ENCODE measurements at regions not wholly inside any gene's neighbourhood (a gene's known extent, or its start where the extent isn't known, plus 50 kb on each side); places are given as distances from the start of the nearest gene placed in this dataset.

DNA sequence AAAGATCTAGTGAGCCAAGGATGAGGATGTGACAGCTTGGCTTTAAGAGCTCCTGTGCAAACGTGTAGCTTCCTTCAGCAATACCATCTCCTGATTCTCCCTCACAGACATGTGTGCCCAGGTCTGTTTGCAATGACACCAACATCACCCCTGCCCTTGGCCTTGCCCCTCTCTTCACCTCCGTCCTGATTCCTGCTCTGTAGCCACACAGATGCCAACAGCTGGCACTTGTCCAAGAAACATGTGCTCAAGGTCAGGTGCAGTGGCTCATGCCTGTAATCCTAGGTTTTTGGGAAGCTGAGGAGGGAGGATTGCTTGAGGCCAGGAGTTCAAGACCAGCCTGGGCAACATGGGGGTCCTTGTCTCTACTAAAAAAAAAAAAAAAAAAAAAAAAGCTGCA is 103.8 kb upstream of the CRHR1 start:
- no peak for DNase-seq (ENCODE audit: low read depth in 2 of 2)

DNA sequence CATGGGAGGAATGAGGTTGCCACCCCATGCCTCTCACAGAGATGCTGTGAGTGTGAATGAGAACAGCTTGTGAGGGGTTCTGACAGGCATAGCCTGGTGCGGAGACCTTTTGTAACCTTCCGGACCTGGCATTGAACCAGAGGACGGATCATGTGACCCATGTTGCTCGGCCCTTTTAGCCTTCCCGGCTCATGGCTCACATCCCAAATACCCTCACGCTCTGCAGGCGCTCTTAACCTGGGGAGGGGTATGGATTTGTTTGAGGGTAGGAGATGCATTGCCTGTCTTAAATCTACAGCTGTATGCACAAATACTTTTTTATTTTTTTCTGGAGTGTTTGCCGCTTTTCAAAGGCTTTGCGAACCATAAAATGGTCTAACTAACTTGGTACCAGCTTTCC is 102.4 kb upstream of the CRHR1 start:
- no peak for DNase-seq (ENCODE audit: low read depth in 2 of 2)

DNA sequence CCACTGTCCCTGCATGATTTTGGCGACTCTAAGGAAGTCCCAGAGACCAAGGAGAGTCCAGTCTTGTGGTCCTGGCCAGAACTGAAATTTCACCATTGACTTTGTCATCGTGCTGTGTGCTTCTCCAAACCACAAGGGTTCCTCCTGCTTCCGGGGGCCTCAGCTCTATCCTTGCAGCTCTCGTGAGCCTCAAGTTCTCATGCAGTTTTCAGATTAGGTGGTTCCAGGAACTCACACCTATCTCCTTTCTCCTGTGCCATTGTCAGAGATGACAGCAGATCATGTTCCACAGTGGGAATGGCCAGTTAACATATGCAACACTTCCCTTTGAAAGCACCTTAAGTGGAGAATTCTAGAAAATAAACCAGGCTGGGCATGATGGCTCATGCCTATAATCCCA is 97.9 kb upstream of the CRHR1 start:
- no peak for DNase-seq (ENCODE audit: low read depth in 2 of 2)

DNA sequence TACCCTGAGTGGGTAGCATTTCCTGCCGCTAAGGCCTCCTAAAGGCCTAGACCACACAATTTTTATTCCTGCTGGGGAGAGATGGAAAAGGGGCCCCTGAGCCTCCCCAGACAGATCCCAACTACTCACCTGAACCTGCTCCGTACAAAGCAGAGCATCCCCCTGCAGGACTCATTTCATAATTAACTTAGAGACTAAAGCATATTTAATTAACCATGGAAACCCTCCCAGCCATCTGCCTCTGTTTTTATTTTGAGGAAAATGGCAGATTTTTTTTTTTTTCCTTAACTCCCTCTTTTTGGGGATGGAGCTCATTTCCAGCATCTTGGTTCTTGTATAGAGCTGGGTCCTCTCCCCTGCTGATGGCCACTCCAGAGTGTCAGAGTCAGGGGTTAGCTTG is 96.5 kb upstream of the CRHR1 start:
- DNase-seq (ENCODE audit: low read depth in 2 of 2): no peak

DNA sequence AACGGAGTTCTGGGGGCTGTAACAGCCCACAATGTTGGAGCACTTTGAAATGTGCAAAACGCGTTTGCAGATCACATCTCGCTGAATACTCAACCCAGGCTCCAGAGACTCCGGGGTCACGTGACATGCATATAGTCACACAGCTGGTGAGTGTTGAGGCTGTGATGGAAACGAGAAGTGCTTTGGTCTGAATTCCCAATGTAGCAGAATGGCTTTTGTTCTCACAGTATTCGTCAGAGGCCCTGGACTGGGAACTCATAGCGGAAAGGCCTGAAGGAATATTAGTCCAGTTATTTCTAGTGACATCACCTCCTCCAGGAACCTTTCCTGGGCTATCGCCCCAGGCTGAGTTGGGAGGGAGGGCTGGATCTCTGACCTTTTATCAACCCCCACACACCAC is 95.8 kb upstream of the CRHR1 start:
- DNase-seq (ENCODE audit: low read depth in 2 of 2): no peak

DNA sequence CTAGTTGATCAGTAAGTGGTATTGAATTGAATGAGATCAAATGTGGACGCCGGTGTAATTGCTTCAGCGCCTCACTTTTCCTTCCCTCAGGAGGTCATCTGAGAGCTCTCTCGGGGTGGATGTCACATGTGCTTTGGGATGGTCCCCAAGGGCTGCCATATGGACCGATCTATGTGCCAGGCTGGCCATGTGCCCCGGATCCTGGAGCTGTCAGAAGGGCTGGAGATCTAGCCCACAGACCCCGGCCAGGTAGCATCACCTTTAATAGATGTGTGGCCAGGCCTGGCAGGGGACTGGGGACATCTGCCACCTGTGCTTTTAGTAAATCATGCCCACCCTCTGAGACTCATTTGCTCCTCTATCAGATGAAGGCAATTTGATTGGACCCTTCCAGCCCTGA is 95.3 kb upstream of the CRHR1 start:
- no peak for DNase-seq (ENCODE audit: low read depth in 2 of 2)

DNA sequence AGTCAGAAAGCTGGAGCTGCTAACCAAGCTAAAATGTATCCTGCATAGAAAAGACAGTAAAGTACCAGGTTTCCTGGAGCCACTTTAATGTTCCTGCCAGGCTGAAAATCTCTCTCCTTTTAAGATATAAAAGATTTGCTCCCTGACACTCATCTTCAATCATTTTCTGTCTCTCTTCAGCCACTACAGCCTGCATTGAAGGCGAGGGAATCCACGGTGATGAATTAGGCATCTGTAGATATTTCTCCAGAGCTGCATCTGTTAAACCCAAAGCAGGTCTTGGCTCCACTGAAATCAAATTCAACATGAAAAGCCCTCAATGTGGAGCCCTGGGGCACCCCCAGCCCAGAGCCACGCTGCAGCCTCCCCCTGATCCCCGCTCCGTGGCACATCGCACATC is 94.7 kb upstream of the CRHR1 start:
- DNase-seq (ENCODE audit: low read depth in 2 of 2): no peak

DNA sequence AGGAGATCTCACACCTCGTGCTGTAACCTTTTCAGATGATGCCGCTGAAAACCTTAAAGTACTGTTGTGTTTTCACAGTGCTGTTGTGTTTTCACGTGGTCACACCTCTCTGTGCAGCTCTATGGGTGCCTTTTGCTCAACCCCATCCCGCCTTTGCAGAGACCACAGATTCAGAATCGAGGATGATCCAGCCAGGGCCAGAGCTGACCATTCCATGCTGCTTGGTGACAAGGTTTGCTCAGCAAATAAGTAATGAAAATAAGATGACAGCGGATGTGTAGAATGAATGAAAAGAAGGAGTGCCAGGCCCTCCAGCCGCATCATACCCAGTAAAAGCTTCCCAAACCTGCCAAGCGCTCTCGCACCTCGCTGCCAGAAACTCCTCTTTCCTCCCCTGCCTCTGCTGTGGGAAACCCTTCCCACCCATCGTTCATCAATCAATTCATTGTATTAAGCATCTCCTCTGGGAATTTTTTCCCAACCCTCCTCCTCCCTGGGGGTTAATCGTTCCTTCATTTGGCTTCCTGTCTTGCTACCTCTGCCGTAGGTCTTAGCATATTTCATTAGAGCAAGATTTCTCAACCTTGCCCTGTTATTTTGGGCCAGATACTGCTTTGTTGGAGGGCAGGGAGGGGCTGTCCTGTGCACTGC is 93.4 kb upstream of the CRHR1 start:
- DNase-seq (ENCODE audit: low read depth in 2 of 2): no peak

DNA sequence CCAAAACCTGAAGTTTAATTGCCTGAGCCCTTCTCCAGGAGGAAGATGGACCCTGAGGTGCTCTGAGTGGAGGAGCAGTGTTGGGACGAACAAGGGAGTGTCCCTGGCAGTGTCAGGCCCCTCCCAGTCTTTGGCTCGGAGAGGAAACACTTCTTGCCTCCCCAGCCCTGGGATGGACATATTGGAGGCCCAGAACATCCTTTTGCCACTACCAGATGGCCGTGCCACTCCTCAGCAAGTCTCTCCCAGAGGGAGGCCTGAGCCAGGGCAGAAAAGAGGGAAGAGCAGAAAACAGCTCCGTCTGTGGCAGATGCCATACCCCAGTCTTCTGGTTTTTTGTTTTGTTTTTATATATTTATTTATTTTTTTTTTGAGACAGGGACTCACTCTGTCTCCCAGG is 91.5 kb upstream of the CRHR1 start:
- no peak for DNase-seq (ENCODE audit: low read depth in 2 of 2)

DNA sequence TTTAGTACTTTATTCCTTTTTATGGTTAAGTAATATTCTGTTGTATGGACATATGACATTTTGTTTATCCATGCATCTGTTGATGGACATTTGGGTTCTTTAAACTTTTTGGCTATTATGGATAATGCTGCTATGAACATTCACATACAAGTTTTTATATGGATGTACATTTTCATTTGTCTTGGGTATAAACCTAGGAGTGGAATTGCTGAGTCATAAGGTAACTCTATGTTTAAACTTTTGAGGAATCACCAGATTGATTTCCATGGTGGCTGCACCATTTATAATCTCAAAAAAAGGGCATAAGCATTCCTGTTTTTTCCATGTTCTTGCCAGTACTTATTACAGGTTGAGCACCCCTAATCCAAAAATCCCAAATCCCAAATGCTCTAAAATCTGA is 90.3 kb upstream of the CRHR1 start:
- DNase-seq (ENCODE audit: low read depth in 2 of 2): no peak

DNA sequence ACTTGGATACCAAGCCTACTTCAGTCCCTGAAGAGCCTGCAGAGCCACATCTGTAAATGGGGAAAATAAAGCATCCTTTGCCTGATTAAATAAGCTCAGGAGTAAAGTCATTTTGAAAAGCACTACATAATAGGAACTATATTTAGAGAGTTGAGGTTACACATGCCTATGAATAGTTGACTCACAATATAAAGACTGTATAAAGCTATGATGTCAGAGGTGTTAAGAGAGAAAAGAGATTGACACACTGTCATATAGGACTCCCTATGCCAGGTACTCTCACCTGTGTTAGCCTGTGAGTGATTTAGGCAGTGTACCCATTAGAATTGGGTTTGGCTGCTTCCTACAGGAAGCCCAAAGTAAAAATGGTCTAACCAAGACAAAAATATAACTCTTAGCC is 87.7 kb upstream of the CRHR1 start:
- DNase-seq (ENCODE audit: low read depth in 2 of 2): no peak

DNA sequence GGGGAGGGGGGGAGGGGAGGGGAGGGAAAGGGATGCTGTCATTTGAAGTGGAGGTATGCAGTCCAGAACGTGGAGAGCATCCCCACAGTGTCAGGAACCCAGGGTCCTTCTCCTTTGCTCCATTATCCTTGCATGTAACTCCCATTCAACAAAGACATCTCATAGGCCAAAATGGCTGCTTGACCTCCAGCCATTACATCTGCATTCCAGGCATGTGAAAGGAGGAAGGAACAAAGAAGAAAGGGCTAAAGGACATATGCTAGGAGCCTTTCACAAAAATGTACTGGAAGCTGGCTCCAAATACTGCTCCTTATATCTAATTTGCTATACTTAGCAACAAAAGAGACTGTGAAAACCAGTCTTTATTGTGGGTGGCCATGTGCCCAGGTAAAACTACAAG is 87.0 kb upstream of the CRHR1 start:
- no peak for DNase-seq (ENCODE audit: low read depth in 2 of 2)

DNA sequence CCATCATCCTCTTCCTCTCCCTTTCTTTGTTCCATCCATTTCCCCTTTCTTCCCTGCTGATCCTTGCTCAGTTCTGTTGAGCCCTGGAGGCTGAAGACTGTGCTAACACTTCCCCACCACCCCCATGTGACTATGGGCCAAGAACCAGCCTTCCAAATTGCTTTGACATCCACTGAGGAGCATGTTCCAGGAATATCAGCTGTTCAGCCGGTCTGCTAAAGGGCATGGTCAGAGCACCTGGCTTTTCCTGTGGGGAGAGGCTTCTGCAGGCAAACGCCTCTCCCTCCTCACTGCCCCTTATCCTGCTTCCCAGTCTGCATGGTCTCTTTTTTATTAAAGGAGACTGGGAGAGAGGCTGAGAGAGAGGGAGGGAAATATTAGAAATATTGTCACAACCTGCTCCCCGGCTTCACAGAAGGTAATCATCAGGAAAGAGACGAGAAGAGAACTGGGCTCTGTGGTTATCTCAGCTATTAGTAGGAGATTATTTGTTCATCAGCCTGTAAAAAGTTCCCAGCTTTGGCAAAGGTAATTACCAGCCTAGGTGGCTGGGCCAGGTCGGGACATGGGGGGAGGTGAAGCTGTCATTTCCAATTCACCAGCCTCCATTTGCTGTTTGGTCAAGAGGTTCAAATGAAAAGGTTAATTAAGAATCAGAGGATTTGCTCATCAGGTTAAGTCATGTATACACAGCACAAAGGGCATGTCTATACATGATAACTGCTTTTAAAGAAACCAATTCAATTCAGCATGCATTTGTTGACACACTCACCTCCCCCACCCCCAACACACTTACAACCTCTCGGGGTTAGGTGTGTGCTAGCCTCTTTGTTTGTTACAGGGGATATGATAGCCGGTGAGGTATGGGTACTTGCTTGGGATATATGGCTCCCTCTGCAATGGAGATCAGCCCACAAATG is 83.7 kb upstream of the CRHR1 start:
- no peak for DNase-seq (ENCODE audit: low read depth in 2 of 2)

DNA sequence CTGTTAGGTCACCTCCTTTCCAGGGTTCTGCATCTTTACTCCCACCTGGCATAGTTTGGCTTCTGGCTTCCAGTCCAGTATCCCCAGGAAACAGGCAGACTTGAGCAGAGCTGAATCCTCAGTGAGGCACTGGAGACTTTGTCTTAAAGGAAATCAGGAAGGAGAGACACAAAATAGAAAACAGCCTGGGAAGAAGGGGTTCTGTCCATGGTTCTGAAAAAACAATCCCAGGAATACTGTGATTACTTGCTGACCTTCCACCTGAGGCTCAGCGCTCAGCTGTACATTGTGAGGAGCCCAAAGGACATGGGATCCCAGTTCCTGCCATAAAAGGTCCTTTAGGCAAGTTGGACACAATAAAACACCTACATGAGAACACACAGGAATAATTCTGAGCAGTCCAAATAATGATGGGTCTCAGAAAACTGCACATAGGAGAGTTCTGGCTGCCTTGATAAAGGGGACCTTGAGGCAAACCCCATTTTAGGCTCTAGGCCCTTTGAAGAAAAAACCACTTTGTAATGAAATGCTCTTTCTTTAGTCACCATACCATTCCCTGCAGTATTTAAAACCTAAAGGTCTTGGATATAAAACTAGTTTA is 81.4 kb upstream of the CRHR1 start:
- no peak for DNase-seq (ENCODE audit: low read depth in 2 of 2)

DNA sequence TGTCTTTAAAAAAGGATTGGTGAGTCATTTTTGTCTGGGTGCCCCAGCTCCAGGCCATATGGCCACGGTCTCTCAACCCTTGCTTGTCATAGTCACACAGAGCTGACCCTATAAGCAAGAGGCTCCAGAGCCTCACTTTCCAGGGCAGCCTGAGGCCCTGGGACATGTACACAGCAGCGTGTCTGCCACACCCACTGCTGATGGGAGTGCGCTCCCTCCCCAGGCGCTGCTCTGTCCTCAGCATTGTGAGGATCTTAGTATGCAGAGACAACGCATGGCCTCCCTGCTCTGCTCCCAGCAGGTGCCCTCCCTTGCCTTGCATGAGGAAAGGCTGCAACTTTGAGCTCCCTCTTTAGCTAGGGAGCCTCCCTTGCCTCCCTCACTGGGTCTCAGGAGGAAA is 80.8 kb upstream of the CRHR1 start:
- no peak for DNase-seq (ENCODE audit: low read depth in 2 of 2)

DNA sequence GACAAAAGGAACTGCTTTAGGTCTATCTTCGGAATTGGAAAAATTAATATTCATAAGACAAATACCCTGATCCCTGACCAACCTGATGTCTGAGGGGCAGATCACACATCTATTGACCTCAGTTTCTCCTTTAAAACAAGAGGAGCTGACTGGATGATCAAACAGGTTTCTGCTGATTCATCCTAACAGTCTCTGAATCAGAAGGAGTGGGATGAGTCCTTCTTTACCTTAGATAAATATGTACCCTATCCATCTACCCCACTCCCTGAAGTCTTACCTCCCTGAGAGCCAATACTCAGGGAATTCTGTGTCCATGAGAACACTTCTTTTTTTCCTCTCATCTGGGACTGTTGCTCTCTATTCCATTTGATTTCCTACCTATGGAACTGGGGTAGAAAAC is 80.3 kb upstream of the CRHR1 start:
- DNase-seq (ENCODE audit: low read depth in 2 of 2): no peak

DNA sequence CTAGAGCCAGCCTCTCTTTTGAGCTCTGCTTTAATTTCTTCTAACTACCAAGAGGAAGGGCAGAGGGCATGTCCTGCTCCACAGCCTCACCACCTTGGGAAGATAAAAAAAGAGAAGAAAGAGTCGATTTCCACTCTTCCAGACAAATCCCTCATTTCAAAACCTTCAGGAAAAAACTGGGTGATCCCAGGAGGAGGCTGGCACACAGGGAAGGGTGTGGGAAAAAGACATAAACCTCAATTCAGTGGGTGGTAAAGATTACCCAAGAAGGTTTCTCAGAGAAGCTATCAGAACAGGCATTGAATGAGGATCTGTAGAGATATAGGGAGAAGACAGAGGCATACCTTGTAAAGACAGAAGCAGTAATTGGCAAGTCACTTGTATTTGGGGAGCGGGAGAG is 79.9 kb upstream of the CRHR1 start:
- no peak for DNase-seq (ENCODE audit: low read depth in 2 of 2)

DNA sequence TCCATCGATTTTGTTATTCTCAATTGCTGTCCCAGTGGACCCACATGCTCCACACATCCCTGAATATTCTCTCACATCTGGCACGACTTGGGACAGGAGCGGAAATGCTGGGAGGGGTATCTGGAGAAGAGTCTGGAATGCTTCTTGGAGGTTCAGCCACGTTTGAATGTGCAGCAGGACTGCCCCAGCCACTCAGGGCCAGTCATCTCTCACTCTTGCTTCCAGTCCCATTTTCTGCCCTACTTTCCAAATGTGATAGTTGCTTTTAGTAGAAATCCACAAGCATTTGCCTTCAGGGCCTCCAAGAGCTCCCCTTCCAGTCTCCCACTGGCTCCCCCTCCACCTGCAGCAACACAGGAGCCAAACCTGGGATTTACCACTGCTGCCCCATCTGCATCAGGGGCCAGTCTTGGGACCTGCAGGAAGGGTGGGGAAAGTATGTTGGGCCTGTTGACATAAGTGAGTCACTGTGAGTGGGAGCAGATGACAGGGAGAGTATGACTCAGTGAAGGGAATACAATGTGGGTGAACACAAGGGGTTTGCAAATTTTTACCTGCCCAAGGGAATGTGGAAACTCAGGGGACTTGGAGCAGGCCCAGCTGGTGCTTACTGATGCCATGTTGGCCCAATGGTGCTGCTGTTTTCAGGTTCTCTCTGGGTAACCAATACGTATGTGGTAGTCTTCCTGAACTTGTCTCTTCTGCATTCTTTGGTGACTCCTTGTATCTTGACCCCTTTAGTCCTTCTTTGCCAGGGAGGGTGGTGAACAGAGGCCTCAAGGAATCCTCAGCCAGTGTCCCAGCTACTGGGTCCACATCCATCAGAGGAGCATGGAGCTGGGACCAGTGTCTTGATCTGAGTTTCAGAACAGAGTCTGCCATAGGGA is 78.8 kb upstream of the CRHR1 start:
- DNase-seq (ENCODE audit: low read depth in 2 of 2): no peak

DNA sequence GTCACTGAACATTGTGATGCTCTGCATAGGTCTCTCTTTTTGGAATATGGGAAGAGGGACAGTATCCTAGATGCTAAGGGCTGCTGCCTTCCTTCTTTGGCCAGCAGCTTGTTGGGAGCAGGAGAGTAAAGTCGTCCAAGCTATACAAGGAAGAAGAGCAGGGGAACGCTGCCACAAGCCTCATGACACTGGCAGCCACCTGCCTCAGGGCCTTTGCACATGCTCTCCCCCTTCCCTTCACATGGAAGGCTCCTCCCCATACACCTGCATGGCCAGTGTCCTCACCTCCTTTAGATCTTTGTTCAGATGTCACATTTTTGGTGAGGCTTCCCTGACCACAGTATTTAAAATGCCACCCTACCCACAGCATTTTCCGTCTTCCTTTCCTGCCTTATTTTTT is 78.1 kb upstream of the CRHR1 start:
- DNase-seq (ENCODE audit: low read depth in 2 of 2): no peak

DNA sequence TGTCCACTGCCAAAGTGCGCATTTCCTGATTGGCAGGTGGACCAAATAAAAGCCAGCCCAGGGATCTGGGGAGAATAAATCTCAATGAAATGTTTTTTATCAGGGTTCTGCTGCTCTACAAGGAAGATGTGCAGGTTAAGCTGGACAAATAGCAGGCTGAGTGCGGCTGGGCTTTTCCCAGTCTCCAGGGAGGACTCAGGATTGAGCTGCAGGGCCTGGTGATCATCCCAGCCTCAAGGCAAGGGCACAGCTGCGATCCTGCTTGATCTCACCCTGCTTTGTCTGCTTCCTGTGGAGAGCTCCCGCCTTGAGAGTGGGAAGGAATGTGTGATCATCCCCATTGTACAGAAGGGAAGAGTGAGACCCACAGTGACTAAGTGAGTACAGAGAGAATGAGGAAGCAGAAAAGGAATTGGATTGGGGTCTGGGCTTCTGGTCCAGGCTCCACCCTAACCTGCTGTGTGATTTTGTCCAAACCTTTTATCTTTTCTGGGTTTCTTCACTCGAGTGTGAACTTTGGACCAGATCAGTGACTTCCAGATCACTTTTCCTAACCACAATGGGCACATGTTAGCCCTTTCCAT is 75.3 kb upstream of the CRHR1 start:
- no peak for DNase-seq (ENCODE audit: low read depth in 2 of 2)

DNA sequence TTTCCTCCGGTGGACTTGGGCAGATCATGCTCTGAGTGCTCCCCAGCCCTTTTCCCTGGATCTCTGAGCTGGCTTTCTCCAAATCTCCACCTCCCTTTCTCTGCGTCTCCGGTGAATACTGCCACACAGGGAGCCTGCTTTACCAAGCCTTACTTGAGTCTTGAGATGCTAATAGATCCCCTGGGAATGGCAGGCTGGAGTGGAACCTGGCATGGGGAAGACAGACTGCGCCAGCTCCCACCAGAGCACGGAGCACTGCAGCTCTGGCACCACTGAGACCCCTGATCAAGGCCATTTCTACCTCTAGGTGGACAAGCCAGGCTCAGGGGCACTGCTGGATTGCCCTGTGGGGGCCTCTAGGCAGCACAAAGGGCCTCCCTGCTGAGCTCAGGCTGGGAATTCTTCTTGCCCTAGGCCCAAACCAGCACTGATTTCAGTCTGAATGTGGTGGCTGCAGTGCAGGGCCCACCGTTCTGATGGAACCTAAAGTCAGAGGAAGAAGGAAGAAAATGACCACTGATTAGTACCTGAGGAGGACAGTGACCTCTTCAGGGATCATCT is 74.3 kb upstream of the CRHR1 start:
- DNase-seq (ENCODE audit: low read depth in 2 of 2): no peak
